A549 (cell line): ENCODE measurements at regions not wholly inside any gene's neighbourhood (a gene's known extent, or its start where the extent isn't known, plus 50 kb on each side); places are given as distances from the start of the nearest gene placed in this dataset.

ENCODE experiments used
- ATAC-seq, 2 experiments: fragments of 200-7000 bp in 1 of 2; fragments of >200 bp in 1 of 2; cut with Nextera tagmentation in 1 of 2; cut with Tn5 transposase in 1 of 2; 3 replicates each; pipeline versions ENCODE4 v1.8.0 to v1.9.1; 2018 to 2020; ENCODE audit warnings: mild to moderate bottlenecking in 1 of 2, moderate library complexity in 1 of 2
- CTCF ChIA-PET: fragments of 300-600 bp; sonication (Branson Sonifier 250); formaldehyde crosslinking; extraction: SDS; loops from one replicate; lab custom pipeline; 2021; ENCODE audit warnings: antibody characterized with exemption, inconsistent platforms; lab: Yijun Ruan, JAX
- POLR2A ChIA-PET: fragments of 350-600 bp; formaldehyde crosslinking; extraction: SDS; loops from one replicate; lab custom pipeline; 2021; ENCODE audit warnings: antibody characterized with exemption, inconsistent platforms; lab: Yijun Ruan, JAX
- DNase-seq, 2 experiments: peaks; one replicate each; pipeline versions ENCODE4 v3.0.0 to v3.0.0-alpha.2; 2011 to 2016; ENCODE audit warnings: low read depth in 1 of 2, low spot score in 1 of 2
- FAIRE-seq: peaks from 2 replicates; lab custom pipeline; 2011; peaks lifted over from hg19 to GRCh38; lab: Jason Lieb, UNC
- H3K27ac ChIP-seq, 2 experiments: fragments of >200 bp; sonication (Bioruptor Twin); formaldehyde crosslinking; 3 replicates each; pipeline ENCODE4 v1.5.1; 2016 to 2017
- H3K4me1 ChIP-seq: fragments of >200 bp; sonication (Bioruptor Twin); formaldehyde crosslinking; 3 replicates; pipeline ENCODE4 v1.6.1; 2016
- H3K4me2 ChIP-seq: fragments of >200 bp; sonication (Bioruptor Twin); formaldehyde crosslinking; 3 replicates; pipeline ENCODE4 v1.6.1; 2016
- H3K4me3 ChIP-seq: fragments of >200 bp; sonication (Bioruptor Twin); formaldehyde crosslinking; 3 replicates; pipeline ENCODE4 v1.5.1; 2016
- H3K9me3 ChIP-seq: fragments of >200 bp; sonication (Bioruptor Twin); formaldehyde crosslinking; 3 replicates; pipeline ENCODE4 v1.6.1; 2016
- CBX8 ChIP-seq: fragments of 200-600 bp; sonication (generic); IDR thresholded peaks from 2 replicates; pipeline ENCODE4 v1.6.1; 2016
- CHD2 ChIP-seq: fragments of 150-350 bp; IDR thresholded peaks from 2 replicates; pipeline ENCODE4 v1.6.1; 2014; ENCODE audit warnings: low read length; ENCODE audit not compliant: partially characterized antibody
- CHD4 ChIP-seq: fragments of 200-600 bp; sonication (generic); IDR thresholded peaks from 2 replicates; pipeline ENCODE4 v1.6.1; 2016; ENCODE audit warnings: antibody characterized with exemption, mild to moderate bottlenecking, borderline replicate concordance
- CTCF ChIP-seq: fragments of >200 bp; sonication (Bioruptor Twin); formaldehyde crosslinking; IDR thresholded peaks from 3 replicates; pipeline ENCODE4 v1.5.1; 2016
- EHMT2 ChIP-seq: fragments of 200-600 bp; sonication (generic); IDR thresholded peaks from 2 replicates; pipeline ENCODE4 v1.6.1; 2016; ENCODE audit warnings: antibody characterized with exemption, low read depth, mild to moderate bottlenecking, moderate library complexity
- EP300 ChIP-seq, 2 experiments: fragments of >200 bp; sonication (Bioruptor Twin); formaldehyde crosslinking; IDR thresholded peaks; 2 replicates in 1 of 2; 3 replicates in 1 of 2; pipeline ENCODE4 v1.6.1; 2016 to 2017
- FOXS1 ChIP-seq: fragments of 250-450 bp; sonication (Bioruptor Pico); IDR thresholded peaks from 2 replicates; pipeline ENCODE4 v1.5.0; 2020; ENCODE audit warnings: mild to moderate bottlenecking, moderate library complexity
- HES2 ChIP-seq: fragments of >200 bp; sonication (Bioruptor Twin); formaldehyde crosslinking; IDR thresholded peaks from 2 replicates; pipeline ENCODE4 v1.6.1; 2016
- HEYL ChIP-seq: fragments of 250-450 bp; sonication (Bioruptor Pico); IDR thresholded peaks from 2 replicates; pipeline ENCODE4 v1.8.0; 2021; ENCODE audit warnings: mild to moderate bottlenecking, moderate library complexity
- HOXB13 ChIP-seq: fragments of 250-450 bp; sonication (Bioruptor Pico); IDR thresholded peaks from 2 replicates; pipeline ENCODE4 v1.5.0; 2020; ENCODE audit warnings: low read depth, mild to moderate bottlenecking, moderate library complexity
- HOXB5 ChIP-seq: fragments of 250-450 bp; sonication (Bioruptor Pico); IDR thresholded peaks from 2 replicates; pipeline ENCODE4 v1.5.0; 2020; ENCODE audit warnings: mild to moderate bottlenecking, moderate library complexity
- KDM1A ChIP-seq: fragments of 200-600 bp; sonication (generic); IDR thresholded peaks from 2 replicates; pipeline ENCODE4 v1.6.1; 2016; ENCODE audit warnings: low read depth, mild to moderate bottlenecking
- MAX ChIP-seq: IDR thresholded peaks from 2 replicates; pipeline ENCODE4 v1.6.1; 2012
- MYC ChIP-seq: IDR thresholded peaks from 2 replicates; pipeline ENCODE4 v1.6.1; 2012; ENCODE audit warnings: mild to moderate bottlenecking, inconsistent platforms, low read length, improper control_type of control experiment, borderline replicate concordance
- PBX3 ChIP-seq: IDR thresholded peaks from 2 replicates; pipeline ENCODE4 v1.6.1; 2012
- POLR2A ChIP-seq: IDR thresholded peaks from 2 replicates; pipeline ENCODE4 v1.6.1; 2012; ENCODE audit warnings: mild to moderate bottlenecking, low read length
- POLR2AphosphoS2 ChIP-seq: conservative IDR thresholded peaks from 2 replicates; pipeline ENCODE4 v1.6.1; 2012; ENCODE audit warnings: low read length, improper control_type of control experiment, inconsistent platforms
- RFX5 ChIP-seq: fragments of 450-650 bp; IDR thresholded peaks from 2 replicates; pipeline ENCODE4 v1.7.1; 2014; ENCODE audit warnings: antibody characterized with exemption, mild to moderate bottlenecking, moderate library complexity
- SMC3 ChIP-seq: fragments of >200 bp; sonication (Bioruptor Twin); formaldehyde crosslinking; IDR thresholded peaks from 3 replicates; pipeline ENCODE4 v1.6.1; 2018; ENCODE audit warnings: inconsistent platforms
- SREBF2 ChIP-seq: fragments of 450-650 bp; IDR thresholded peaks from 2 replicates; pipeline ENCODE4 v1.6.1; 2014; ENCODE audit warnings: mild to moderate bottlenecking, moderate library complexity
- TFCP2L1 ChIP-seq: fragments of 250-450 bp; sonication (Bioruptor Pico); IDR thresholded peaks from 2 replicates; pipeline ENCODE4 v1.5.0; 2021; ENCODE audit warnings: mild to moderate bottlenecking
- ZC3H11A ChIP-seq: fragments of 450-650 bp; IDR thresholded peaks from 2 replicates; pipeline ENCODE4 v1.6.1; 2014; ENCODE audit warnings: antibody characterized with exemption, mild to moderate bottlenecking
- ZSCAN20 ChIP-seq: fragments of 250-450 bp; sonication (Bioruptor Pico); IDR thresholded peaks from 2 replicates; pipeline ENCODE4 v1.8.0; 2022; ENCODE audit warnings: mild to moderate bottlenecking, moderate library complexity
- WGBS: methylation state at CpG from one replicate; pipeline ENCODE4 v1.1.6; 2017; ENCODE audit errors: missing lambda C conversion rate; 5-methylcytosine and 5-hydroxymethylcytosine counted together
- TF ChIP-seq, protein P1 (sequence below): fragments of 250-450 bp; sonication (Bioruptor Pico); IDR thresholded peaks from 2 replicates; pipeline ENCODE4 v1.5.0; 2020; ENCODE audit warnings: low read depth, mild to moderate bottlenecking, moderate library complexity
- TF ChIP-seq, protein P2 (sequence below): fragments of >200 bp; sonication (Bioruptor Twin); formaldehyde crosslinking; IDR thresholded peaks from 3 replicates; pipeline ENCODE4 v1.6.1; 2016
- TF ChIP-seq, protein P3 (sequence below): fragments of 450-650 bp; IDR thresholded peaks from 2 replicates; pipeline ENCODE4 v1.6.1; 2014; ENCODE audit warnings: antibody characterized with exemption

DNA sequence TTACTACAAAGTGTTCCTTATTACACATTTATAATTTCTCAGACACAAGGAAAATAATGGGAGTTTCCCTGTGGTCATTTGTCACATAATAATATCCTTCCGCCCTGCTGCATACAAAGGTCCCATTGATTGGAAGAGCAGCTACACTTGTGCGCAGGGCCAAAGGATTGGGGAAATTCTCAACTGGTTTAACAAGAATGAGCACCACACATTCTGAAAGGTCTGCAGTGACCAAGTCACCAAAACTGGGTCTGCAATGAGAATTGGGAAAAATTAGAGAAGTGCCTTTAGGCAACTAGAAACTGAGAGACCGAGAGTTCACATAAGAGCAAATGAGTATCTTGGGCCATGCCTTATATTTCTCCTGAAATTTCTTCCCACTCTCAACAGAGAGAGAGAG lies 98.2 kb upstream of the NR2F2 start:
- CTCF ChIA-PET, result interaction anchor here (1.7 kb wide), 1 partner anchor 95 kb away, joined by 4 read pairs; no protein-coding TSS in a partner anchor
- no peak for ATAC-seq
- H3K4me1 ChIP-seq, result peaks cover 14% of the 10 kb centered on the region
- no peak overlapping the region for H3K4me2 ChIP-seq
- H3K9me3 ChIP-seq, result no peaks in the 10 kb centered on the region
- H3K27ac ChIP-seq, result no peak overlapping the region
- TF ChIP-seq MAX (no peak), MYC (no peak), CBX8 (no peak), CTCF (no peak), FOXS1 (CRISPR knock-in tag) (no peak), SREBF2 (no peak), HOXB5 (CRISPR knock-in tag) (no peak)
- TF ChIP-seq, protein P1, sequence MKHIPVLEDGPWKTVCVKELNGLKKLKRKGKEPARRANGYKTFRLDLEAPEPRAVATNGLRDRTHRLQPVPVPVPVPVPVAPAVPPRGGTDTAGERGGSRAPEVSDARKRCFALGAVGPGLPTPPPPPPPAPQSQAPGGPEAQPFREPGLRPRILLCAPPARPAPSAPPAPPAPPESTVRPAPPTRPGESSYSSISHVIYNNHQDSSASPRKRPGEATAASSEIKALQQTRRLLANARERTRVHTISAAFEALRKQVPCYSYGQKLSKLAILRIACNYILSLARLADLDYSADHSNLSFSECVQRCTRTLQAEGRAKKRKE (CRISPR knock-in tag), result no peak
- no peak overlapping the region for H3K4me3 ChIP-seq
- no peak for FAIRE-seq
- POLR2A ChIA-PET, result no interaction called here
- no peak for DNase-seq
- WGBS, result 92% methylated on average over 3 of the region's 3 CpGs

GRCh38 chr15:96234109-96234892 lies 96.2 kb upstream of the NR2F2 start:
- H3K4me3 ChIP-seq, result no peak overlapping the region

GRCh38 chr15:96237002-96237401 lies 93.5 kb upstream of the NR2F2 start:
- POLR2A ChIA-PET, result no interaction called here
- no peak for ATAC-seq
- DNase-seq, result no peak
- H3K4me1 ChIP-seq, result no peaks in the 10 kb centered on the region
- CTCF ChIA-PET, result no interaction called here
- WGBS, result 92% methylated on average over 1 of the region's 1 CpG
- no peak overlapping the region for H3K4me3 ChIP-seq
- TF ChIP-seq SMC3 (no peak), EHMT2 (no peak), POLR2AphosphoS2 (no peak), HEYL (CRISPR knock-in tag) (no peak), CHD4 (no peak), ZC3H11A (no peak), CBX8 (no peak), ZSCAN20 (CRISPR knock-in tag) (no peak), HOXB13 (CRISPR knock-in tag) (no peak), HES2 (no peak), KDM1A (no peak), CHD2 (no peak), RFX5 (no peak)
- TF ChIP-seq, protein P2, sequence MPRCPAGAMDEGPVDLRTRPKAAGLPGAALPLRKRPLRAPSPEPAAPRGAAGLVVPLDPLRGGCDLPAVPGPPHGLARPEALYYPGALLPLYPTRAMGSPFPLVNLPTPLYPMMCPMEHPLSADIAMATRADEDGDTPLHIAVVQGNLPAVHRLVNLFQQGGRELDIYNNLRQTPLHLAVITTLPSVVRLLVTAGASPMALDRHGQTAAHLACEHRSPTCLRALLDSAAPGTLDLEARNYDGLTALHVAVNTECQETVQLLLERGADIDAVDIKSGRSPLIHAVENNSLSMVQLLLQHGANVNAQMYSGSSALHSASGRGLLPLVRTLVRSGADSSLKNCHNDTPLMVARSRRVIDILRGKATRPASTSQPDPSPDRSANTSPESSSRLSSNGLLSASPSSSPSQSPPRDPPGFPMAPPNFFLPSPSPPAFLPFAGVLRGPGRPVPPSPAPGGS, result no peak
- no peak overlapping the region for H3K4me2 ChIP-seq
- no peak for FAIRE-seq
- no peaks in the 10 kb centered on the region for H3K9me3 ChIP-seq
- no peak overlapping the region for H3K27ac ChIP-seq

More at GRCh38 chr15:96234109-96234892, 96.2 kb upstream of the NR2F2 start:
- peaks cover 14% of the 10 kb centered on the region for H3K4me1 ChIP-seq
- ATAC-seq (no peak), FAIRE-seq (no peak)
- no peak overlapping the region for H3K4me2 ChIP-seq
- POLR2A ChIA-PET, result no interaction called here
- WGBS, result 70% methylated on average over 12 of the region's 12 CpGs
- TF ChIP-seq TFCP2L1 (CRISPR knock-in tag) (no peak), HOXB13 (CRISPR knock-in tag) (no peak), EP300 (IDR thresholded peaks at IDR 0.05) (no peak), EHMT2 (no peak), SREBF2 (no peak), PBX3 (no peak), SMC3 (no peak), POLR2A (no peak), CHD2 (no peak)
- TF ChIP-seq, protein P3, sequence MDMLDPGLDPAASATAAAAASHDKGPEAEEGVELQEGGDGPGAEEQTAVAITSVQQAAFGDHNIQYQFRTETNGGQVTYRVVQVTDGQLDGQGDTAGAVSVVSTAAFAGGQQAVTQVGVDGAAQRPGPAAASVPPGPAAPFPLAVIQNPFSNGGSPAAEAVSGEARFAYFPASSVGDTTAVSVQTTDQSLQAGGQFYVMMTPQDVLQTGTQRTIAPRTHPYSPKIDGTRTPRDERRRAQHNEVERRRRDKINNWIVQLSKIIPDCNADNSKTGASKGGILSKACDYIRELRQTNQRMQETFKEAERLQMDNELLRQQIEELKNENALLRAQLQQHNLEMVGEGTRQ, result no peak
- TF ChIP-seq, all 56 proteins: peak for 0
- no peak overlapping the region for H3K27ac ChIP-seq
- H3K9me3 ChIP-seq, result no peaks in the 10 kb centered on the region
- no peak for DNase-seq
- CTCF ChIA-PET, result interaction anchor here (1.7 kb wide), 1 partner anchor 93 kb away, joined by 4 read pairs; no protein-coding TSS in a partner anchor
